Immature natural killer cell (primary cell): ENCODE measurements at regions not wholly inside any gene's neighbourhood (a gene's known extent, or its start where the extent isn't known, plus 50 kb on each side); places are given as distances from the start of the nearest gene placed in this dataset.

ENCODE experiments used
- DNase-seq, 3 donors: peaks; one replicate each; pipeline ENCODE4 v3.0.0; 2022; ENCODE audit warnings: mixed read lengths in 1 of 3
- H3K27ac Mint-ChIP-seq, 6 donors: one replicate each; pipeline ENCODE4 v1.8.0; 2020; ENCODE audit warnings: mixed read lengths in 6 of 6, mild to moderate bottlenecking in 5 of 6, inconsistent platforms in 4 of 6, moderate library complexity in 3 of 6
- H3K27me3 Mint-ChIP-seq, 3 donors: one replicate each; pipeline ENCODE4 v1.8.0; 2020 to 2021; ENCODE audit warnings: low read depth in 3 of 3, mild to moderate bottlenecking in 3 of 3, mixed read lengths in 3 of 3, moderate library complexity in 3 of 3, inconsistent platforms in 1 of 3
- H3K36me3 Mint-ChIP-seq, 3 donors: one replicate each; pipeline ENCODE4 v1.8.0; 2020; ENCODE audit warnings: mixed read lengths in 3 of 3, inconsistent platforms in 2 of 3, mild to moderate bottlenecking in 2 of 3
- H3K4me1 Mint-ChIP-seq, 2 donors: one replicate each; pipeline ENCODE4 v1.8.0; 2020; ENCODE audit warnings: inconsistent platforms in 2 of 2, mild to moderate bottlenecking in 2 of 2, mixed read lengths in 2 of 2, moderate library complexity in 1 of 2
- H3K4me3 Mint-ChIP-seq, 5 donors: one replicate each; pipeline ENCODE4 v1.8.0; 2020; ENCODE audit warnings: mild to moderate bottlenecking in 5 of 5, mixed read lengths in 5 of 5, inconsistent platforms in 3 of 5, moderate library complexity in 3 of 5
- H3K9me3 Mint-ChIP-seq, 6 donors: one replicate each; pipeline ENCODE4 v1.8.0; 2020; ENCODE audit warnings: mild to moderate bottlenecking in 6 of 6, mixed read lengths in 6 of 6, inconsistent platforms in 4 of 6, moderate library complexity in 3 of 6

GRCh38 chr2:236684504-236685256 lies 115.1 kb downstream of the ACKR3 start:
- Mint-ChIP-seq H3K4me3 (no peak overlapping the region), H3K36me3 (no peaks in the 10 kb centered on the region), H3K27me3 (peaks cover 3 to 4% (median 3%) of the 10 kb centered on the region in 3 donors)

GRCh38 chr2:236685361-236685760 lies 115.7 kb downstream of the ACKR3 start:
- Mint-ChIP-seq H3K9me3 (no peaks in the 10 kb centered on the region), H3K27ac (no peak overlapping the region), H3K4me1 (no peaks in the 10 kb centered on the region), H3K36me3 (no peaks in the 10 kb centered on the region), H3K4me3 (no peak overlapping the region), H3K27me3 (peaks cover 0 to 4% (median 3%) of the 10 kb centered on the region in 3 donors)
- DNase-seq: no peak

More at GRCh38 chr2:236684504-236685256, 115.1 kb downstream of the ACKR3 start:
- H3K27ac Mint-ChIP-seq: no peak overlapping the region
- no peak for DNase-seq
- no peaks in the 10 kb centered on the region for H3K9me3 Mint-ChIP-seq
- H3K4me1 Mint-ChIP-seq: no peaks in the 10 kb centered on the region

- H3K4me3 Mint-ChIP-seq: no peak overlapping the region
- H3K27me3 Mint-ChIP-seq: peaks cover 0 to 8% (median 3%) of the 10 kb centered on the region in 3 donors
- H3K9me3 Mint-ChIP-seq: no peaks in the 10 kb centered on the region
- H3K36me3 Mint-ChIP-seq: no peaks in the 10 kb centered on the region
- no peak overlapping the region for H3K27ac Mint-ChIP-seq
- no peaks in the 10 kb centered on the region for H3K4me1 Mint-ChIP-seq
- DNase-seq: no peak
Measured at GRCh38 chr2:236685979-236686520, 116.4 kb downstream of the ACKR3 start.

DNA sequence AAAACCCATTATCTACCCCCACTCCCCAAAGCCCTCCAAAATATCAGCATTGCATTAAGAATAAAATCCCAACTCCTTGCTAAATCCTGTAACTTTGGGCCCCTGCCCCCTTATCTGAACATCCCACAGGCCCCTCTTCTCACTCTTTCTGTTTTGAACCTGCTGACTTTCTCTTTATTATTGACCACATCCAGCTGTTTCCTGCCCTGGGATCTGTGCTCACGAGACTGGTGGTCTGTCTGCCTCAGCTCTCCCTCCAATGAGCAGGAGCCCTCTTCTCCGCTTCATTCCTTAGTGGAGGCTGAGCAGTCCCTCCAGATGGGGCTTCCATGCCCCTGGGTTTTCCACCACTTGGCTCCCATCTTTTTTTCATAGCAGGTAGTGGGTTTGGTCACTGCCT lies 116.9 kb downstream of the ACKR3 start:
- H3K4me1 Mint-ChIP-seq: no peaks in the 10 kb centered on the region
- no peak for DNase-seq
- H3K27me3 Mint-ChIP-seq: peaks cover 0 to 12% (median 1%) of the 10 kb centered on the region in 3 donors
- no peak overlapping the region for H3K4me3 Mint-ChIP-seq
- no peaks in the 10 kb centered on the region for H3K36me3 Mint-ChIP-seq
- no peaks in the 10 kb centered on the region for H3K9me3 Mint-ChIP-seq
- no peak overlapping the region for H3K27ac Mint-ChIP-seq

- no peak for DNase-seq
- Mint-ChIP-seq H3K4me3 (no peak overlapping the region), H3K27ac (peak overlapping the region in 1 of 6 donors; percentile 46), H3K9me3 (no peaks in the 10 kb centered on the region), H3K27me3 (peaks cover 0 to 12% (median 1%) of the 10 kb centered on the region in 3 donors), H3K4me1 (no peaks in the 10 kb centered on the region), H3K36me3 (no peaks in the 10 kb centered on the region)
Measured at GRCh38 chr2:236687296-236687965, 117.8 kb downstream of the ACKR3 start.

GRCh38 chr2:236688157-236688556 lies 118.5 kb downstream of the ACKR3 start:
- no peak for DNase-seq
- H3K27ac Mint-ChIP-seq: no peak overlapping the region
- H3K36me3 Mint-ChIP-seq: no peaks in the 10 kb centered on the region
- H3K9me3 Mint-ChIP-seq: no peaks in the 10 kb centered on the region
- no peak overlapping the region for H3K4me3 Mint-ChIP-seq
- H3K27me3 Mint-ChIP-seq: peaks cover 0 to 12% (median 0%) of the 10 kb centered on the region in 3 donors
- no peaks in the 10 kb centered on the region for H3K4me1 Mint-ChIP-seq

DNA sequence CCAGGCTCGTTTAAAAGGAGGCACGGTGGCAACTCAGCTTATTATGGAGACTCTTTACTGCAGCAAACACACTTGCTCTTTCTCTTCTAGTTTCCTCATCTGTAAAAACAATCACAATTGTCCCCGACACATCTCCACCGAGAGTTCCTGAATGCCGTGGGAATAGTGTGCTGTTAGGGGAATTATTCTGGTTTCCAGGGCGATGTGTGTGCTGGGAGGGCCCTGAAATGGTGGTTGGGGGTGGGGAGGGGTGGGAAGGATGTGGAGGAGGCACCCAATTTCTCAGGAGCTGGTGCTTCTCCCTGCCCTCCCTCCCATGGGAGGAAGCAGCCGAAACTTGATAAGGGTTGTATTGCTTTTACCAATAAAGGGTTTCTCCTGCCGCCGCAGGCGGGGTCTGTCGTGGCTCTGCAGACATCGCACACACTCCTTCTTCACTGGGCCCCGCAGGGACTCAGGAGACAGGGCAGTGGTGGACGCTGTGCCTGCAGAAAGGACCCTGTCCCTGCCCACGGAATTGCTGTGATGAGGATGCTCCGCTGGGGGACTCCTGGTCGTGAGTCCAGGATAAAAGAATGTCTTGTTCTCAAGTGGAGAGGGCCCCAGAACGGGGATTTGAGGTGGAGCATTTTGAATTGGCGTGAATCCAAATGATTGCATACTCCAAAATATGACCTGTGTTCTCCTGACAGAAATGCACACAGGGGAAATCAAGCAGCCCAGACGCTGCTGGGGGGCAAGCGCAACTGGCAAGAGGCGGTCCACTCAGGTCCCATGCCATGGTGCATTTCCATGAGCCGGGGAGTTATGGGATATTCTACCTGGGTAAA lies 119.2 kb downstream of the ACKR3 start:
- Mint-ChIP-seq H3K4me1 (no peaks in the 10 kb centered on the region), H3K36me3 (no peaks in the 10 kb centered on the region), H3K4me3 (no peak overlapping the region), H3K9me3 (no peaks in the 10 kb centered on the region), H3K27ac (no peak overlapping the region), H3K27me3 (peaks cover 0 to 12% (median 1%) of the 10 kb centered on the region in 3 donors)
- DNase-seq: no peak

DNA sequence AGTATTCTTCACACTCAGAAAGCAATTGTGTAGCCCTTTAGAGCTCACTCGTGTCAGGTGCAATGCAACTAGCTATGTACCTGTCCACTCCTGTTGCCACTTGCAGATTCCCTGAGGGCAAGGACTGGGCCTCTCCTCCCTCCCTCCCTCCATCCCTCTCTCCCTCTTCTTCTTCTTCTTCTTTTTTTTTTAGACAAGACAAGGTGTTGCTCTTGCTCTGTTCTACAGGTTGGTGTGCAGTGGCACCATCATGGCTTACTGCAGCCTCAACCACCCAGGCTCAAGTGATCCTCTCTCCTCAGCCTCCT lies 119.7 kb downstream of the ACKR3 start:
- Mint-ChIP-seq H3K4me3 (no peak overlapping the region), H3K36me3 (no peaks in the 10 kb centered on the region), H3K27ac (no peak overlapping the region), H3K4me1 (no peaks in the 10 kb centered on the region), H3K9me3 (no peaks in the 10 kb centered on the region), H3K27me3 (peaks cover under 1 to 8% (median 1%) of the 10 kb centered on the region in 3 donors)
- no peak for DNase-seq

DNA sequence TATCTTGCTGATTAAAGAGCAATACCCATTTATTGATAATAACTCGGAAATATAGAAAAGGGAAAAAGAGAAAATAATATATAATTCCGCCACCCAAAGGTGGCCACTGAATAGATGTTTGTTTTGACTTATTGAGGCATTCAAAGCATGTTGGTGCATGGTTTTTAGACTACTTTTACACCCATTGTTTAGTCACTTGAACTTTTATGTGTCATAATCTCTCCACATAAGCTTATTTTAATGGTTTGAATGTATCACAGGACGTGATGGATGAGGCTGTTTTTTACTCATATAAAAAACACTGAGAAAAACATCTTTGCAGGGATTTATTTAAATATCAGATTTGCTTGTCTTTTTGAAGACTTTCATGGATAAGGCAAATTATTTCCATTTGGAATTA lies 120.4 kb downstream of the ACKR3 start:
- no peak overlapping the region for H3K4me3 Mint-ChIP-seq
- no peak overlapping the region for H3K27ac Mint-ChIP-seq
- H3K27me3 Mint-ChIP-seq: peaks cover 1 to 8% (median 3%) of the 10 kb centered on the region in 3 donors
- H3K9me3 Mint-ChIP-seq: no peaks in the 10 kb centered on the region
- no peak for DNase-seq
- no peaks in the 10 kb centered on the region for H3K36me3 Mint-ChIP-seq
- H3K4me1 Mint-ChIP-seq: no peaks in the 10 kb centered on the region

- Mint-ChIP-seq H3K9me3 (no peaks in the 10 kb centered on the region), H3K4me1 (no peaks in the 10 kb centered on the region), H3K36me3 (no peaks in the 10 kb centered on the region), H3K4me3 (no peak overlapping the region), H3K27me3 (peaks cover 1 to 8% (median 3%) of the 10 kb centered on the region in 3 donors), H3K27ac (no peak overlapping the region)
- DNase-seq: no peak
Measured at GRCh38 chr2:236690726-236691125, 121.1 kb downstream of the ACKR3 start.

DNA sequence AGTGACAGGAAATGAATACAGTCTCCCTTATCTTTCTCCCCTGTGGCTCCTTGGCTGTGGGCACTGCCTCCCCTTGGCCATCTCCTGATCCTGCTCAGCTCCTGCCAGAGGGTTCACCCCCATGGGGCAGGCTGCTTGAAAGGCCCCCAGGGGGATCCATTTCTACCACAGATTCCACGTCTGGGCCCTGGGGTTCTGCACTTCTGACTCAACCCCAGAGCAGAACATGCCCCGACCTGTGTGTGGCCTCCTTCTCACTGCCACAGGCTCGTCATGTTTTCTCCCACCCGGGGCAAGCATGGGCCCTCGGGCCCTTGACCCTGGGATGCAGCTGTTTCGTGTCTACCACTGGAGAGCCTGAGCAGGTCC lies 122.2 kb downstream of the ACKR3 start:
- Mint-ChIP-seq H3K36me3 (no peaks in the 10 kb centered on the region), H3K4me3 (no peak overlapping the region), H3K4me1 (no peaks in the 10 kb centered on the region), H3K9me3 (no peaks in the 10 kb centered on the region), H3K27me3 (peaks cover 2 to 8% (median 3%) of the 10 kb centered on the region in 3 donors), H3K27ac (no peak overlapping the region)
- DNase-seq: no peak

DNA sequence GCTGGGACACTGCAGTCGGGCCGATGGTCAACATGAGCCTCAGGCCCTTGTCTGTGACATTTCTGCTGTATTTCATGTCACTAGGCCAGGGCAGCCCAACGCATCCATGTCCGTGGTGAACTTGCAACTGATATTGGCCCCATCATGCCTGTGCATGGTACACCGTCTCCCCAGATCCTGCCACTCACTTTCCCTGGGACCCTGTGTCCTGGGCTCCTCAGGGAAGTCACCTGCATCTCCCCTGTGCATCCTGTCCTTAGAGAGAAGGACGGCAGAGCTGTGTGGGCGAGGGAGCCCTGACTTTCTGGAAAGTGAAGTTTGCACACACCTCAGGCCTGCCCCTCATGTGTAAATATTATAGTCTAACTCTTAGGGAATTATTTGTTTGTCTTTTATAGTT lies 123.3 kb downstream of the ACKR3 start:
- Mint-ChIP-seq H3K9me3 (no peaks in the 10 kb centered on the region), H3K36me3 (no peaks in the 10 kb centered on the region), H3K27ac (no peak overlapping the region), H3K4me3 (no peak overlapping the region), H3K4me1 (no peaks in the 10 kb centered on the region), H3K27me3 (peaks cover 2 to 8% (median 3%) of the 10 kb centered on the region in 3 donors)
- DNase-seq: no peak

DNA sequence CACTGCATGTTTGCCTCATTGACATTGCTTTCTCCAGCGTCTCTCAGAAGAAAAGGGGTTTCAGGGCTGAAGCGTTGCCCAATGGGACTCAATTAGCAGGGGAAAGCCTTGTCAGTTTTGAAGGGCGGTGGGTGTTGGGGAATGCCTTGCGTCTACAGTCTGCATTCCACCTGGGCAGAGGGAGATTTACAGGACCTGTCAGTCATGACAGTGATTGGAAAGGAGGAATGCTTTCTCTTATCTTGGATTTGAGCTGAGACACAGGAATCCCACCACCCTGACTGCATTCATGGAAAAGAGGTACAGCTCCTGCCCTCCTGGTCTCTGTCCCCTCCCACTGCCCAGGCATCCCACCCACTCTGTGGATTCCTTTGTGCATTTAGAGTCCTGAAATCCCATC lies 123.9 kb downstream of the ACKR3 start:
- H3K27me3 Mint-ChIP-seq: peaks cover 2 to 8% (median 3%) of the 10 kb centered on the region in 3 donors
- H3K4me1 Mint-ChIP-seq: no peaks in the 10 kb centered on the region

More for the DNA sequence above, 123.9 kb downstream of the ACKR3 start:
- no peak for DNase-seq
- no peaks in the 10 kb centered on the region for H3K36me3 Mint-ChIP-seq
- H3K9me3 Mint-ChIP-seq: no peaks in the 10 kb centered on the region
- H3K27ac Mint-ChIP-seq: no peak overlapping the region
- no peak overlapping the region for H3K4me3 Mint-ChIP-seq
